NCI-H2029 treated with DMSO at 0.1 percent for 48 hours (cell line): ENCODE measurements at regions not wholly inside any gene's neighbourhood (a gene's known extent, or its start where the extent isn't known, plus 50 kb on each side); places are given as distances from the start of the nearest gene placed in this dataset.
"Not testable (repeated sequence)": the region's sequence is repeated elsewhere in the genome, so short reads cannot be mapped to it uniquely, and the experiment has no call there.

ENCODE experiments used
- DNase-seq: peaks from one replicate; lab custom pipeline; 2025; lab: John Stamatoyannopoulos, UW

GRCh38 chr2:84217456-84217855 is 241.6 kb downstream of the SUCLG1 start:
- no peak for DNase-seq

- DNase-seq = no peak
Observed at GRCh38 chr2:84214455-84214854, 244.6 kb downstream of the SUCLG1 start.

GRCh38 chr2:84212611-84213314 is 246.3 kb downstream of the SUCLG1 start:
- DNase-seq = no peak

DNA sequence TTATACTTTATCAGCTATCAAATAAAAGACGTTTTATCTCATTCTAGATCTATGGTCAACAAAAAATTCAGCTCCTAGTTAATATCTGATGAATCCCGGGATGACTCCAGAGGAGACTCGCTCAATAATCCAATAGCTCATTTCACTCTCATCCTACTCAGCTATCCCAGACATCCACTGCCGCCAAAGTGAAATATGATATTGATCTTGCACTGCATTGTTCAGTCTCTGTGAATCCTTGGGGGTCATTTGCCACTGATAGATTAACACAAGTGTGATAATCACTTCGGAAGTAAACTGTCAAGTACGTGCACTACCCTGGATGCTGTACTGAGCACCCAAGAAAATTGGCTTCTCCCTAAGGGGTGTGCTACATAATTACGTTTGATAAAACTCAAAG is 249.1 kb downstream of the SUCLG1 start:
- no peak for DNase-seq

DNA sequence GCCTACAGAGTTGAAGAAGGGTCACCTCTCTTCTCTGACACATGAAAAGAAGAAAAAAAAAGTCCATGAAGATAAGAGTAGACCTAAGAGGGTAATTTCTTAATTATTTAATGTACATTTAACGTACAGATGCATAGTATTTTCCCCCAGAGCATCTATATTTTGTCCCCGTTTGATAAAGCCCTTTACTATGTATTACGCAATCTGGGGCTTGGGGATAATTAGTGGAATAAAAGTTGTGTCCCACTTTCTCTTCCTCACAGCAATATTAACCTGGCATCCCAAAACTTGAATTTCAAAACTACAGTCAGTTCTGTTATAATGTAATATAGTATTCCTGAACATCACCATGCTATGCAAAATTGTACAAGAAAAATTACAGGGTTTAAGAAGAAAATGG is 254.1 kb downstream of the SUCLG1 start:
- DNase-seq = no peak

- DNase-seq = no peak
Observed at GRCh38 chr2:84202166-84202565, 256.9 kb downstream of the SUCLG1 start.

DNA sequence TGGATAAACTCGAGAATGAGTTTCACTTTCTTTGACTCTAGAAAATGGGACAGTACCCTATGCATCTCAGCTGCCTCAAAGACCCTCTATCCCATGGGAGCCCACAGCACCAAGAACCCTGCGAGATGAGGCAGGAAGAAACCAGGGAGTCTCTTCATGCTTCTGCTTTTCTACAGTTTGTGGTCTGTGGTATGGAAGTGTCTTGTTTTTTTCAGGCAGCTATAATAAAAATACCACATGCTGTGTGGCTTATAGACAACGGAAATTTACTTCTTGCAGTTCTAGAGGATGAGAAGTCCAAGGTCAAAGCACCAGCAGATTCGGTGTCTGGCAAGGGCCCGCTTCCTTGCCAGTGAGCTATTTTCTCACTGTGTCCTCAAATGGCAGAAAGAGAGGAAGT is 257.9 kb downstream of the SUCLG1 start:
- DNase-seq = no peak

GRCh38 chr2:84197901-84198300 is 261.2 kb downstream of the SUCLG1 start:
- DNase-seq = no peak

GRCh38 chr2:84194949-84195644 is 264.0 kb downstream of the SUCLG1 start:
- DNase-seq = no peak

DNA sequence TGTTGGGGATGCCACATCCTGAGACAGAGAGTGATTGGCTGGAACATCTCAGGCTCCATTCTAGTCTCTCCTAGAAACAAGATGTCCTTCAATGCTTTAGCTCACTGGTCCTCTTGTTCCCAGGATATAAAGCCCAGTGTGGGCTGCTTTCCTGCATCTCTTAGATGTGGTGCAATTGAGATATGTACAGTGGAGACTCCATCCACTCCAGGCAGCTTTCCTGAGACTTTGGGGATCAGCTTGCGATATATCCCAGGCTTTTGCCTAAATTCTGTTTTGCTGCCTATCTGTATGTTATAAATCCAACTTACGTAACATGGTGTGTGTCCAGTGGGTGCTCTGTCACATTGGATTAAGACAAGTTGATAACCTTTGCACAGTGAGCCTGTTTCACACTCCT is 264.9 kb downstream of the SUCLG1 start:
- no peak for DNase-seq

DNA sequence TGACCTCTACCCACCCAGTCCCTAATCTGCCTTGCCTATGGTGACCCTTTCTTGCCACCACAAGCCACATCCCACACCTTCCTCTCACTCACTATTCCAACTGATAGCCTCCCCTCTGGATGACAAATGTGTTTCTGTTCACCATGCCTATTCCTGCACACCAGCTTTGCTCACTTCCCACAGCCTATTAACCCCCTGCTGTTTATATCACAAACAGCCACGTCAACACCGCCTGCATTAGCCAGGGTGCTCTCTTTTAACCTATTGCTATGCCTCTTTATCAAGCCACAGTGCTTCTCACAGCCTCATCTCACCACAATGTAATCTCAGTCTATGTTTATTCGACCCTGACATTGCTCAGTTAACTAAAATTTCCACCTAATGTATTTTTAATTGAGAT is 271.8 kb downstream of the SUCLG1 start:
- no peak for DNase-seq

DNA sequence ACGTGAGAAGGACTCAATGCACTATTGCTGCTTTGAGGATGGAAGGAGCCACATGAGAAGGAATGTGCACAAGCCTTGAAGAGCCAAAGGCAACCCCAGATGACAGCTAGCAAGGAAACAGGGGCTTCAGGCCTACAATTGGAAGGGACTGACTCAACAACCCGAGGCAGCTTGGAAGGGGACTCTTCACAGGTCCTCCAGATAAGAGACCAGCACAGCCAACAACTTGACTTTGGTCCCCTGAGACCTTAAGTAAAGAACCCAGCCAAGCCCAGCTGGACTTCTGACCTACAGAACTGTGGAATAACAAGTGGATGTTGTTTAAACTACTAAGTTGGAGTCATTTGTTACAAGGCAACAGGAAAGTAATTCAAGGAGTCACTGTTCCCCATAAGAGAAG is 277.2 kb downstream of the SUCLG1 start:
- DNase-seq = no peak

DNA sequence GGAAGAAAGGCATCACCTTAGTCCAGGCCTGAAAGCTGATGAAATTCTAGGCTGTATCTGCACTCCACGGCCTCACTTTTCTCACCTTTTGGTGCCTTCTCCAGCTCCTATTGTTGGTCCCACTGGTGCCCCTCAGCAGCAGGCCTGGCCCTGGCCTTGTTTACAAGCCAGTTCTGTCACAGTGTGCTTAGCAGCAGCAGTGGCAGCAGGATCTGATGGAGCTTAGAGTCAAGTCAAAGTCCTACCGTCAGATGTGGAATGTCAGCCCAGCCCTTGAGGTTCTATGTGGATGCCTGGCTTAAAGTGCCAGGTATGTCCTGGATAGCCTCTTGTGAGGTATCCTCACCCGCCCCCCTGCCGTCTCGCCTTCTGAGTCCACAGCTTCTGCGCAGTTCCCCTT is 281.3 kb downstream of the SUCLG1 start:
- no peak for DNase-seq

DNA sequence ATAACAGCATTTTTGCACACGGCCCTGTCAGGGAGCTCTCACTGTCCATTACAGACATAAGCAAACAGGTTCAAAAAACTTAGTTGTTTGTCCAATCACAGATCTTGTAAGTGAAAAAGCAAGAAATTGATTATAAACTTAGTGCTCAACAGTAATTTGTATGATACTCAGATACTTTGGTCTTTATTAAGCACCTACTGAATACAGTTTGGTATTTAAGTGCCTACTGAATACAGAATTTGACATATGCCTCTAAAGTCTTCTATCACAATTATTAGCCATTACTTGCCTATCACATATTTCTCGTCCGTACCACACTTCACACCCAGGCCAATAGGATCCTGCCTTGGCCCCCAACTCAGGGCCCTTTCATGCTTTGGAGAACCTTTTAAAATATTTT is 283.1 kb downstream of the SUCLG1 start:
- no peak for DNase-seq

DNA sequence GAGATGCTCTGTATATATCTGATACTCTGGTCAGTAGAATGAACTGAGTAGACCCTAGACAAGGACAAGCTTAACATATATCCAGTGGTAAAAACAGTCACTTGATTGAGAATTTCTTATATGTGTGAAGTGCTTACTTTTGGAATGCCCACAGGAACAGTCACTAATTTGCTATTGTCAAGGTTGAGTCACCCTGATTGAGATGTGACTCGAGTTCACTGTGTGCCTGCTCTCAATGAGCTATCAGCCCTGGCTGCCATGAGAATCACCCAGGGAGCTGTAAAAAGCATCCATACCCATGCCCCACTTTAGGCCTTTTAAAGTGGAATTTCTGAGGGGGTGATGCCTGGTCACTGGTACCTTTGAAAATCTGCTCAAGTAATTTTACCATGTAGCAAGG is 283.7 kb downstream of the SUCLG1 start:
- DNase-seq = no peak

DNA sequence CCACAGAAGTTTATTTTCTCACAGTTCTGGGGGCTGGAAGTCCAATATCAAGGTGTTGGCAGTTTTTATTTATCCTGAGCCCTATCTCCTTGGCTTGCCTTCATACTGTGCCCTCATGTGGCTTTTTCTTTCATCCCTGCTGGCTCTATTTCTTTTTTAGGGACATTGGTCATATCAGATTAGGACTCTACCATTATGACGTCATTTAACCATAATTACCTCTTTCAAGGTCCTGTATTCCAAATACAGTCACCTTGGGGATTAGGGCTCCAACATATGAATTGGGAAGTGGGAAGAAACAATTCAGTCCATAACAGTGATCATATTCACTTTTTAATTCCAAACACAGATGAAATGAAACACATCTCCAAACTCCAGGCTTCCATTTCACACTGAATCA is 286.0 kb downstream of the SUCLG1 start:
- DNase-seq = no peak

GRCh38 chr2:84170979-84171378 is 288.1 kb downstream of the SUCLG1 start:
- no peak for DNase-seq

DNA sequence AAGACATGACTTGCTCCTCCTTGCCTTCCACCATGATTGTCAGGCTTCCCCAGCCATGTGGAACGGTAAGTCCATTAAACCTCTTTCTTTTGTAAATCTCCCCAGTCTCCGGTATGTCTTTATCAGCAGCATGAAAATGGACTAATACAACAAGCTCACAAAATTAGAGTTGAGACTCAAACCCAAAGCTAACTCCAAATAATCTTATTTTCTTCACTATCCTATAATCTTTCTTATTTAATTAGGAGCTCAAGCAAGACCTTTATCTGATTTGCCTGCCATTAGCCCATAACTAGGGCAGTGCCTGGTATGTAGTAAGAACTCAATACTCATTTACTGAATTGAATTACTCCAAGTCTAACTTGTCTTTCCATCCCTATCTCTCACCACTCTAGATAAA is 289.2 kb downstream of the SUCLG1 start:
- no peak for DNase-seq

GRCh38 chr2:84168552-84168951 is 290.5 kb downstream of the SUCLG1 start:
- not testable (repeated sequence) for DNase-seq

DNA sequence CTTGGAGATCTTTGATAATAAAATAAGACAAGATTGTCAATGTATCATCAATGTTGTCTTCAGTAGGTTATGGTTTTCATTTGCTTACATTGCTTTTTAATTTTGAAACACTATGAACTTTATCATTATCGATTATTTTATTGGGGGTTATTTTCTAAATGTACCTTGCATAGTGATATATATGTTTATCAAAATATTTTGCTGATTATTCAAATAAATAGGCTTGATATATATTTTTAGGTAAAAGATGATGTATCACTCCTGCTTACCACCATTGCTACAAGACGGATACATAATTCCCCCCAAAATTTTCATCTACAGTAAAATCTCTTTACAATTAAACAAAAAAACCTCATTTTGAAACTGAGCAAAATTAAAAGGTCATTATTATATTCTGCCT is 293.8 kb downstream of the SUCLG1 start:
- DNase-seq = no peak

DNA sequence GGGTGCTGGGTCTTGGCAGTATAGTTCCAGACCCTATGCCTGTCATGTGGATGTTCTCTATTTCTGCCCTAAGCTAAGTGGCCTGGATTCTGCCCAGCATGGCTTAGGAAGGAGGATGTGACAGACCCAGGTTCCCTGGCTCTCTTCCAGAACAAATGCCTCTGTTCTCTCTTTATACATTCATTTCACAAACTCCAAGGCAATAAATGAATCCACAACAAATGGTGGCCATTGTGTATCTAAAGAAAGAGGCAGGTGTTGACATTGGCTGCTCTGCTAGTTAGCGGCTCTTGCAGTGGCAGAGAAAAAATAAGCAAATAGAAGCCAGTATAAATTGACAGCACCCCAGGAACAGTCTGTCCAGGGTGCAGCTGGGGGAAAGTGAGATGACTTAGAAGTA is 298.6 kb downstream of the SUCLG1 start:
- DNase-seq = peak; percentile 56

- no peak for DNase-seq
Observed at GRCh38 chr2:84158605-84159004, 300.5 kb downstream of the SUCLG1 start.

- DNase-seq = no peak
Observed at GRCh38 chr2:84152462-84152861, 306.6 kb downstream of the SUCLG1 start.

DNA sequence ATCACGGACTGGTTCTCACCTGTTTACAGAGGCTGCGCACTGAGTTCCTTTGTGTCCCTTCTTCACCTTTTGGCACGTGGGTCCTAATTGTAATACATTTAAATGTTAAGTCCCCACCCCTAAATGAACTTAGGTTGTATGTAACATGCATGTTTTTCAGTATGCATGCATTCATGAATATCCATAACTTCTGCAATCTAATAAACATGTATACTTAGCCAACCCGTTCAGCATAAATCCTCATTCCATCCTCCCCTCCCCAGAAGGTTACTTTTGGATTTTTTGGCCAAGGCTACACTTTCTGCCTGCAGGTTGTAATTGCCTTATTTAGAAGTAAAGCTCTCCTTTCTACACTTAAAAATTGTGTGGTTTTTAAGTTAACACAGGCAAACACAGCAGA is 314.7 kb downstream of the SUCLG1 start:
- no peak for DNase-seq
